ENCODE measurements at regions not wholly inside any gene's neighbourhood (a gene's known extent, or its start where the extent isn't known, plus 50 kb on each side); places are given as distances from the start of the nearest gene placed in this dataset.

- H3K4me3 ChIP-seq (ENCODE audit: insufficient read depth, low read depth, low read length), result no peak overlapping the region
- no peaks in the 10 kb centered on the region for H3K4me1 ChIP-seq (ENCODE audit: insufficient read depth, low read length)
- H3K9ac ChIP-seq (ENCODE audit: low read length), result no peak overlapping the region
- no peak overlapping the region for H2AFZ ChIP-seq (ENCODE audit: low read depth, low read length)
- Mint-ChIP-seq H3K4me3 (ENCODE audit: unreplicated experiment) (no peak overlapping the region), H3K4me1 (ENCODE audit: low read depth, unreplicated experiment) (no peaks in the 10 kb centered on the region), H3K27ac (ENCODE audit: unreplicated experiment) (no peak overlapping the region), H3K9me3 (ENCODE audit: unreplicated experiment) (peaks cover 2% of the 10 kb centered on the region), H3K27me3 (ENCODE audit: low read depth, unreplicated experiment) (no peaks in the 10 kb centered on the region), H3K36me3 (ENCODE audit: low read depth, unreplicated experiment) (no peaks in the 10 kb centered on the region)
- no peak for TF ChIP-seq EZH2 (IDR thresholded peaks at IDR 0.05; ENCODE audit: insufficient read depth, low read length)
- TF ChIP-seq CTCF (IDR thresholded peaks at IDR 0.05; ENCODE audit: insufficient read depth, low read depth, low read length), result no peak
- no peak for DNase-seq (ENCODE audit: low read depth)
- no peaks in the 10 kb centered on the region for H3K27me3 ChIP-seq (ENCODE audit: insufficient read depth, low read length)
- no peaks in the 10 kb centered on the region for H4K20me1 ChIP-seq (ENCODE audit: insufficient read depth, low read length)
- H3K79me2 ChIP-seq (ENCODE audit: insufficient read depth, low read length), result no peaks in the 10 kb centered on the region
- H3K9me3 ChIP-seq (ENCODE audit: insufficient read depth, low read depth, low read length), result no peaks in the 10 kb centered on the region
- no peak for FAIRE-seq
- H3K27ac ChIP-seq (ENCODE audit: low read depth, low read length), result no peak overlapping the region
- no peaks in the 10 kb centered on the region for H3K36me3 ChIP-seq (ENCODE audit: insufficient read depth, low read length)
- H3K4me2 ChIP-seq (ENCODE audit: low read length), result no peak overlapping the region
Observed at GRCh38 chr12:83827860-83828259, 1084.7 kb downstream of the SLC6A15 start.

- Mint-ChIP-seq H3K4me3 (ENCODE audit: unreplicated experiment) (no peak overlapping the region), H3K27ac (ENCODE audit: unreplicated experiment) (no peak overlapping the region), H3K27me3 (ENCODE audit: low read depth, unreplicated experiment) (no peaks in the 10 kb centered on the region), H3K4me1 (ENCODE audit: low read depth, unreplicated experiment) (no peaks in the 10 kb centered on the region), H3K36me3 (ENCODE audit: low read depth, unreplicated experiment) (no peaks in the 10 kb centered on the region), H3K9me3 (ENCODE audit: unreplicated experiment) (peaks cover 2% of the 10 kb centered on the region)
- H3K9me3 ChIP-seq (ENCODE audit: insufficient read depth, low read depth, low read length), result no peaks in the 10 kb centered on the region
- H3K79me2 ChIP-seq (ENCODE audit: insufficient read depth, low read length), result no peaks in the 10 kb centered on the region
- H3K9ac ChIP-seq (ENCODE audit: low read length), result no peak overlapping the region
- no peaks in the 10 kb centered on the region for H3K36me3 ChIP-seq (ENCODE audit: insufficient read depth, low read length)
- H3K4me2 ChIP-seq (ENCODE audit: low read length), result no peak overlapping the region
- H3K27ac ChIP-seq (ENCODE audit: low read depth, low read length), result no peak overlapping the region
- DNase-seq (ENCODE audit: low read depth) (no peak), FAIRE-seq (no peak)
- no peak overlapping the region for H3K4me3 ChIP-seq (ENCODE audit: insufficient read depth, low read depth, low read length)
- H2AFZ ChIP-seq (ENCODE audit: low read depth, low read length), result no peak overlapping the region
- H3K4me1 ChIP-seq (ENCODE audit: insufficient read depth, low read length), result no peaks in the 10 kb centered on the region
- H3K27me3 ChIP-seq (ENCODE audit: insufficient read depth, low read length), result no peaks in the 10 kb centered on the region
- TF ChIP-seq CTCF (IDR thresholded peaks at IDR 0.05; ENCODE audit: insufficient read depth, low read depth, low read length), result no peak
- no peak for TF ChIP-seq EZH2 (IDR thresholded peaks at IDR 0.05; ENCODE audit: insufficient read depth, low read length)
- H4K20me1 ChIP-seq (ENCODE audit: insufficient read depth, low read length), result no peaks in the 10 kb centered on the region
Observed at GRCh38 chr12:83827193-83827592, 1085.4 kb downstream of the SLC6A15 start.

- Mint-ChIP-seq H3K36me3 (ENCODE audit: low read depth, unreplicated experiment) (no peaks in the 10 kb centered on the region), H3K4me1 (ENCODE audit: low read depth, unreplicated experiment) (no peaks in the 10 kb centered on the region), H3K9me3 (ENCODE audit: unreplicated experiment) (peaks cover under 1% of the 10 kb centered on the region), H3K27me3 (ENCODE audit: low read depth, unreplicated experiment) (no peaks in the 10 kb centered on the region), H3K27ac (ENCODE audit: unreplicated experiment) (no peak overlapping the region), H3K4me3 (ENCODE audit: unreplicated experiment) (no peak overlapping the region)
- FAIRE-seq (no peak), DNase-seq (ENCODE audit: low read depth) (no peak)
- H3K9ac ChIP-seq (ENCODE audit: low read length), result no peak overlapping the region
- H3K79me2 ChIP-seq (ENCODE audit: insufficient read depth, low read length), result no peaks in the 10 kb centered on the region
- no peaks in the 10 kb centered on the region for H3K4me1 ChIP-seq (ENCODE audit: insufficient read depth, low read length)
- H3K9me3 ChIP-seq (ENCODE audit: insufficient read depth, low read depth, low read length), result no peaks in the 10 kb centered on the region
- no peaks in the 10 kb centered on the region for H3K27me3 ChIP-seq (ENCODE audit: insufficient read depth, low read length)
- TF ChIP-seq EZH2 (IDR thresholded peaks at IDR 0.05; ENCODE audit: insufficient read depth, low read length) (no peak), CTCF (IDR thresholded peaks at IDR 0.05; ENCODE audit: insufficient read depth, low read depth, low read length) (peak; percentile 58)
- H3K36me3 ChIP-seq (ENCODE audit: insufficient read depth, low read length), result no peaks in the 10 kb centered on the region
- H2AFZ ChIP-seq (ENCODE audit: low read depth, low read length), result no peak overlapping the region
- H3K4me3 ChIP-seq (ENCODE audit: insufficient read depth, low read depth, low read length), result no peak overlapping the region
- H3K27ac ChIP-seq (ENCODE audit: low read depth, low read length), result no peak overlapping the region
- H4K20me1 ChIP-seq (ENCODE audit: insufficient read depth, low read length), result no peaks in the 10 kb centered on the region
- H3K4me2 ChIP-seq (ENCODE audit: low read length), result no peak overlapping the region
Observed at GRCh38 chr12:83826112-83826511, 1086.5 kb downstream of the SLC6A15 start.

Data from astrocyte (in vitro differentiated cells and primary cell).